GM12892 (cell line): ENCODE measurements at regions not wholly inside any gene's neighbourhood (a gene's known extent, or its start where the extent isn't known, plus 50 kb on each side); places are given as distances from the start of the nearest gene placed in this dataset.

ENCODE experiments used
- POLR2A ChIP-seq: IDR thresholded peaks from 2 replicates; pipeline ENCODE4 v1.6.1; 2011; ENCODE audit warnings: low read depth, low read length, control low read depth
- POLR2AphosphoS5 ChIP-seq: IDR thresholded peaks from 2 replicates; pipeline ENCODE4 v1.6.1; 2011; ENCODE audit warnings: low read depth, low read length, control low read depth

- TF ChIP-seq POLR2A (no peak), POLR2AphosphoS5 (no peak)
These were observed 392.6 kb upstream of the INTU start for GRCh38 chr4:127239902-127240763.
